K562 (cell line): ENCODE measurements at regions not wholly inside any gene's neighbourhood (a gene's known extent, or its start where the extent isn't known, plus 50 kb on each side); places are given as distances from the start of the nearest gene placed in this dataset.

ENCODE experiments used
- ATAC-seq: fragments of 200-7000 bp; cut with Tn5 transposase; 3 replicates; pipeline ENCODE4 v1.9.1; 2020; ENCODE audit warnings: moderate library complexity
- BruUV-seq: library from RNA; stranded (reverse); fragments of 400-500 nt; replicated peaks from 2 replicates; lab custom pipeline; 2021; lab: Mats Ljungman, UMichigan
- CTCF ChIA-PET: fragments of 300-600 bp; formaldehyde crosslinking; extraction: SDS; loops from one replicate; lab custom pipeline; 2021; ENCODE audit warnings: low intra/inter-chr PET ratio; lab: Yijun Ruan, JAX
- POLR2A ChIA-PET: fragments of 300-600, 350-650 bp; sonication (Branson Sonifier 250); formaldehyde crosslinking; extraction: SDS; loops from one replicate; lab custom pipeline; 2021; ENCODE audit warnings: antibody characterized with exemption, inconsistent platforms; lab: Yijun Ruan, JAX
- DNase-seq, 4 experiments: peaks; one replicate each; pipeline versions ENCODE4 v3.0.0 to v3.0.0-alpha.2; 2011 to 2018; ENCODE audit warnings: low spot score in 3 of 4, mixed read lengths in 3 of 4; ENCODE audit errors: extremely low read depth in 1 of 4
- FAIRE-seq: peaks from 2 replicates; lab custom pipeline; 2011; peaks lifted over from hg19 to GRCh38; lab: Jason Lieb, UNC
- H2AFZ ChIP-seq: 2 replicates; pipeline ENCODE4 v1.6.0; 2011; ENCODE audit warnings: low read depth, low read length, control low read depth, inconsistent platforms
- H3K27ac ChIP-seq: fragments of 200-600 bp; 3 replicates; pipeline ENCODE4 v1.8.0; 2011; ENCODE audit warnings: low read depth, mild to moderate bottlenecking, control low read depth, inconsistent platforms, low read length, moderate library complexity, mixed read lengths; ENCODE audit errors: extremely low read depth
- H3K27me3 ChIP-seq, 2 experiments: fragments of 300-600 bp in 1 of 2; 2 replicates in 1 of 2; 3 replicates in 1 of 2; pipeline versions ENCODE4 v1.6.0 to v1.8.0; 2011; ENCODE audit warnings: inconsistent platforms in 2 of 2, low read length in 2 of 2, mild to moderate bottlenecking in 1 of 2, mixed read lengths in 1 of 2, moderate library complexity in 1 of 2; ENCODE audit not compliant: control insufficient read depth in 2 of 2, insufficient read depth in 2 of 2
- H3K36me3 ChIP-seq: fragments of 300-600 bp; 3 replicates; pipeline ENCODE4 v1.8.0; 2011; ENCODE audit warnings: mild to moderate bottlenecking, low read length, inconsistent platforms; ENCODE audit not compliant: control insufficient read depth, insufficient read depth
- H3K4me1 ChIP-seq, 2 experiments: fragments of 200-600 bp in 1 of 2; replicated peaks in 1 of 2; 2 replicates in 1 of 2; 3 replicates in 1 of 2; pipeline versions ENCODE4 v1.5.1 to v1.8.0; 2011; ENCODE audit warnings: inconsistent platforms in 2 of 2, low read length in 2 of 2, mild to moderate bottlenecking in 1 of 2, mixed read lengths in 1 of 2, moderate library complexity in 1 of 2; ENCODE audit not compliant: control insufficient read depth in 2 of 2, insufficient read depth in 2 of 2
- H3K4me2 ChIP-seq: 2 replicates; pipeline ENCODE4 v1.6.1; 2011; ENCODE audit warnings: low read length, control low read depth, inconsistent platforms, mixed read lengths; ENCODE audit not compliant: insufficient read depth
- H3K4me3 ChIP-seq: fragments of 200-600 bp; sonication (generic), shearing (Covaris generic); 2 replicates; pipeline ENCODE4 v1.5.1; 2016; ENCODE audit warnings: control low read depth, inconsistent platforms
- H3K79me2 ChIP-seq: fragments of 200-600 bp; 3 replicates; pipeline ENCODE4 v1.8.0; 2011; ENCODE audit warnings: low read length, inconsistent platforms; ENCODE audit not compliant: control insufficient read depth, insufficient read depth
- H3K9ac ChIP-seq, 2 experiments: 2 replicates each; pipeline versions ENCODE4 v1.6.0 to v1.6.1; 2011; ENCODE audit warnings: low read depth in 2 of 2, low read length in 2 of 2, control low read depth in 1 of 2, inconsistent platforms in 1 of 2, mild to moderate bottlenecking in 1 of 2, mixed read lengths in 1 of 2; ENCODE audit not compliant: insufficient read depth in 1 of 2
- H3K9me1 ChIP-seq: one replicate; pipeline ENCODE4 v1.6.0; 2011; ENCODE audit warnings: inconsistent platforms, mild to moderate bottlenecking, low read length, moderate library complexity; ENCODE audit not compliant: control insufficient read depth, insufficient read depth
- H3K9me3 ChIP-seq: replicated peaks from 2 replicates; pipeline ENCODE4 v1.5.1; 2011; ENCODE audit warnings: low read depth, low read length, inconsistent platforms; ENCODE audit not compliant: control insufficient read depth, insufficient read depth
- H4K20me1 ChIP-seq: replicated peaks from 2 replicates; pipeline ENCODE4 v1.6.1; 2011; ENCODE audit warnings: low read length, inconsistent platforms, mixed read lengths; ENCODE audit not compliant: control insufficient read depth, insufficient read depth
- NFATC3 ChIP-seq: fragments of 450-650 bp; IDR thresholded peaks from 2 replicates; pipeline ENCODE4 v1.6.1; 2017; ENCODE audit warnings: mild to moderate bottlenecking
- PPARD ChIP-seq: fragments of 250-450 bp; sonication (Bioruptor Pico); IDR thresholded peaks from 2 replicates; pipeline ENCODE4 v1.8.0; 2022; ENCODE audit warnings: inconsistent platforms, mild to moderate bottlenecking, moderate library complexity
- SMARCE1 ChIP-seq: fragments of 450-650 bp; IDR thresholded peaks from 2 replicates; pipeline ENCODE4 v1.7.1; 2016; ENCODE audit warnings: mild to moderate bottlenecking
- XRCC3 ChIP-seq: fragments of 450-650 bp; IDR thresholded peaks from 2 replicates; pipeline ENCODE4 v1.6.1; 2017; ENCODE audit warnings: mild to moderate bottlenecking, moderate library complexity
- ZNF274 ChIP-seq: IDR thresholded peaks from 2 replicates; pipeline ENCODE4 v1.6.1; 2011; ENCODE audit warnings: low read depth, mild to moderate bottlenecking, low read length, moderate library complexity, borderline replicate concordance
- in situ Hi-C: fragments of 300-500 bp; cut with MboI; formaldehyde crosslinking; loops from 4 replicates; pipeline ENCODE4 v1.15.0; 2018; ENCODE audit warnings: inconsistent platforms, mixed read lengths
- intact Hi-C: fragments of 100-400 bp; cut with micrococcal nuclease; formaldehyde crosslinking; loops from 2 replicates; pipeline ENCODE4 v1.14.2; 2022
- TF ChIP-seq, protein P1 (sequence below): fragments of 250-450 bp; sonication (Bioruptor Pico); IDR thresholded peaks from 2 replicates; pipeline ENCODE4 v1.4.0; 2020; ENCODE audit warnings: borderline replicate concordance
- TF ChIP-seq, protein P2 (sequence below): sonication (generic); formaldehyde crosslinking; IDR thresholded peaks from 2 replicates; pipeline ENCODE4 v1.8.0; 2023; ENCODE audit warnings: mild to moderate bottlenecking, missing genetic modification reagents
- TF ChIP-seq, protein P3 (sequence below), 2 experiments: fragments of 450-650 bp in 1 of 2; sonication (generic) in 1 of 2; formaldehyde crosslinking in 1 of 2; IDR thresholded peaks; 2 replicates each; pipeline versions ENCODE4 v1.7.1 to v1.9.0; 2016 to 2022; ENCODE audit warnings: inconsistent platforms in 1 of 2, mild to moderate bottlenecking in 1 of 2, missing genetic modification reagents in 1 of 2

DNA sequence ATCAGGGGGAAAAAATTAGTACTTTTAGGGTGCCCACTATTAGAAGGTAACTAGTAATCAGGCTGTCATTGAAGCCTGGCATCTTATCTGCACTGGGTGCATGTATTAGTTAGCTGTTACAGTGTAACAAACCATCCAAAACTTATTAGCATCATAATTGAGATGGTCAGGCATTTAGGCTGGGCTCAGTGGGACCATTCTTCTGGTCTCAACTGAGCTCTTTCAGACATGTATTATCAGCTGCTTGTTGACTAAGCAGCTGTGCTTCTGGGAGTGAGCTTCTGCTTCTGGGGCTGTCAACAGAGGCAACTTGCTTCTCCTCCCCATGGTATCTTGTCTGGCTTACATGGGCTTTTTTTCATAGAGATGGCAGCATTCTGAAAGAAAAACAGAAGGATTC is 154.0 kb upstream of the ZNF92 start:
- Histone ChIP-seq H3K9me1 (no peaks in the 10 kb centered on the region), H3K79me2 (no peaks in the 10 kb centered on the region), H3K4me2 (no peak overlapping the region), H2AFZ (no peak overlapping the region), H3K27ac (no peak overlapping the region), H3K4me3 (no peak overlapping the region), H3K4me1 (no peaks in the 10 kb centered on the region), H3K27me3 (no peaks in the 10 kb centered on the region), H3K36me3 (no peaks in the 10 kb centered on the region), H3K9me3 (no peaks in the 10 kb centered on the region), H3K9ac (no peak overlapping the region), H4K20me1 (no peaks in the 10 kb centered on the region)
- BruUV-seq, result no TSS peak
- CTCF ChIA-PET, result no interaction called here
- DNase-seq, result no peak
- POLR2A ChIA-PET, result interaction anchor here (0.8 kb wide), 2 partner anchors 19 to 218 kb away, joined by 3 to 4 read pairs; no protein-coding TSS in a partner anchor
- ATAC-seq, result no peak
- FAIRE-seq, result no peak
- in situ Hi-C loops, result loop anchor here (5.0 kb wide), 3 partner anchors 88 to 503 kb away; no protein-coding TSS in a partner anchor
- intact Hi-C loops, result loop anchor here (5.0 to 10.0 kb wide), 2 partner anchors 267 to 595 kb away; no protein-coding TSS in a partner anchor
- TF ChIP-seq, protein P1, sequence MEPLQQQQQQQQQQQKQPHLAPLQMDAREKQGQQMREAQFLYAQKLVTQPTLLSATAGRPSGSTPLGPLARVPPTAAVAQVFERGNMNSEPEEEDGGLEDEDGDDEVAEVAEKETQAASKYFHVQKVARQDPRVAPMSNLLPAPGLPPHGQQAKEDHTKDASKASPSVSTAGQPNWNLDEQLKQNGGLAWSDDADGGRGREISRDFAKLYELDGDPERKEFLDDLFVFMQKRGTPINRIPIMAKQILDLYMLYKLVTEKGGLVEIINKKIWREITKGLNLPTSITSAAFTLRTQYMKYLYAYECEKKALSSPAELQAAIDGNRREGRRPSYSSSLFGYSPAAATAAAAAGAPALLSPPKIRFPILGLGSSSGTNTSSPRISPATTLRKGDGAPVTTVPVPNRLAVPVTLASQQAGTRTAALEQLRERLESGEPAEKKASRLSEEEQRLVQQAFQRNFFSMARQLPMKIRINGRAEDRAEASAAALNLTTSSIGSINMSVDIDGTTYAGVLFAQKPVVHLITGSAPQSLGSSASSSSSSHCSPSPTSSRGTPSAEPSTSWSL, result no peak
- TF ChIP-seq, protein P2, sequence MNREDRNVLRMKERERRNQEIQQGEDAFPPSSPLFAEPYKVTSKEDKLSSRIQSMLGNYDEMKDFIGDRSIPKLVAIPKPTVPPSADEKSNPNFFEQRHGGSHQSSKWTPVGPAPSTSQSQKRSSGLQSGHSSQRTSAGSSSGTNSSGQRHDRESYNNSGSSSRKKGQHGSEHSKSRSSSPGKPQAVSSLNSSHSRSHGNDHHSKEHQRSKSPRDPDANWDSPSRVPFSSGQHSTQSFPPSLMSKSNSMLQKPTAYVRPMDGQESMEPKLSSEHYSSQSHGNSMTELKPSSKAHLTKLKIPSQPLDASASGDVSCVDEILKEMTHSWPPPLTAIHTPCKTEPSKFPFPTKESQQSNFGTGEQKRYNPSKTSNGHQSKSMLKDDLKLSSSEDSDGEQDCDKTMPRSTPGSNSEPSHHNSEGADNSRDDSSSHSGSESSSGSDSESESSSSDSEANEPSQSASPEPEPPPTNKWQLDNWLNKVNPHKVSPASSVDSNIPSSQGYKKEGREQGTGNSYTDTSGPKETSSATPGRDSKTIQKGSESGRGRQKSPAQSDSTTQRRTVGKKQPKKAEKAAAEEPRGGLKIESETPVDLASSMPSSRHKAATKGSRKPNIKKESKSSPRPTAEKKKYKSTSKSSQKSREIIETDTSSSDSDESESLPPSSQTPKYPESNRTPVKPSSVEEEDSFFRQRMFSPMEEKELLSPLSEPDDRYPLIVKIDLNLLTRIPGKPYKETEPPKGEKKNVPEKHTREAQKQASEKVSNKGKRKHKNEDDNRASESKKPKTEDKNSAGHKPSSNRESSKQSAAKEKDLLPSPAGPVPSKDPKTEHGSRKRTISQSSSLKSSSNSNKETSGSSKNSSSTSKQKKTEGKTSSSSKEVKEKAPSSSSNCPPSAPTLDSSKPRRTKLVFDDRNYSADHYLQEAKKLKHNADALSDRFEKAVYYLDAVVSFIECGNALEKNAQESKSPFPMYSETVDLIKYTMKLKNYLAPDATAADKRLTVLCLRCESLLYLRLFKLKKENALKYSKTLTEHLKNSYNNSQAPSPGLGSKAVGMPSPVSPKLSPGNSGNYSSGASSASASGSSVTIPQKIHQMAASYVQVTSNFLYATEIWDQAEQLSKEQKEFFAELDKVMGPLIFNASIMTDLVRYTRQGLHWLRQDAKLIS (CRISPR knock-in tag), result no peak
- TF ChIP-seq NFATC3 (no peak), SMARCE1 (no peak), XRCC3 (no peak), PPARD (no peak), ZNF274 (no peak)
- TF ChIP-seq, protein P3, sequence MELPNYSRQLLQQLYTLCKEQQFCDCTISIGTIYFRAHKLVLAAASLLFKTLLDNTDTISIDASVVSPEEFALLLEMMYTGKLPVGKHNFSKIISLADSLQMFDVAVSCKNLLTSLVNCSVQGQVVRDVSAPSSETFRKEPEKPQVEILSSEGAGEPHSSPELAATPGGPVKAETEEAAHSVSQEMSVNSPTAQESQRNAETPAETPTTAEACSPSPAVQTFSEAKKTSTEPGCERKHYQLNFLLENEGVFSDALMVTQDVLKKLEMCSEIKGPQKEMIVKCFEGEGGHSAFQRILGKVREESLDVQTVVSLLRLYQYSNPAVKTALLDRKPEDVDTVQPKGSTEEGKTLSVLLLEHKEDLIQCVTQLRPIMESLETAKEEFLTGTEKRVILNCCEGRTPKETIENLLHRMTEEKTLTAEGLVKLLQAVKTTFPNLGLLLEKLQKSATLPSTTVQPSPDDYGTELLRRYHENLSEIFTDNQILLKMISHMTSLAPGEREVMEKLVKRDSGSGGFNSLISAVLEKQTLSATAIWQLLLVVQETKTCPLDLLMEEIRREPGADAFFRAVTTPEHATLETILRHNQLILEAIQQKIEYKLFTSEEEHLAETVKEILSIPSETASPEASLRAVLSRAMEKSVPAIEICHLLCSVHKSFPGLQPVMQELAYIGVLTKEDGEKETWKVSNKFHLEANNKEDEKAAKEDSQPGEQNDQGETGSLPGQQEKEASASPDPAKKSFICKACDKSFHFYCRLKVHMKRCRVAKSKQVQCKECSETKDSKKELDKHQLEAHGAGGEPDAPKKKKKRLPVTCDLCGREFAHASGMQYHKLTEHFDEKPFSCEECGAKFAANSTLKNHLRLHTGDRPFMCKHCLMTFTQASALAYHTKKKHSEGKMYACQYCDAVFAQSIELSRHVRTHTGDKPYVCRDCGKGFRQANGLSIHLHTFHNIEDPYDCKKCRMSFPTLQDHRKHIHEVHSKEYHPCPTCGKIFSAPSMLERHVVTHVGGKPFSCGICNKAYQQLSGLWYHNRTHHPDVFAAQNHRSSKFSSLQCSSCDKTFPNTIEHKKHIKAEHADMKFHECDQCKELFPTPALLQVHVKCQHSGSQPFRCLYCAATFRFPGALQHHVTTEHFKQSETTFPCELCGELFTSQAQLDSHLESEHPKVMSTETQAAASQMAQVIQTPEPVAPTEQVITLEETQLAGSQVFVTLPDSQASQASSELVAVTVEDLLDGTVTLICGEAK (IDR thresholded peaks at IDR 0.05), result no peak
- TF ChIP-seq, protein P3 (CRISPR knock-in tag; IDR thresholded peaks at IDR 0.05), result no peak
